HL-60 (cell line): ENCODE measurements at regions not wholly inside any gene's neighbourhood (a gene's known extent, or its start where the extent isn't known, plus 50 kb on each side); places are given as distances from the start of the nearest gene placed in this dataset.
"Not testable (repeated sequence)": the region's sequence is repeated elsewhere in the genome, so short reads cannot be mapped to it uniquely, and the experiment has no call there.

ENCODE experiments used
- DNase-seq, 2 experiments: peaks; one replicate each; pipeline ENCODE4 v3.0.0-alpha.2; 2010 to 2020; ENCODE audit warnings: low read depth in 1 of 2, low spot score in 1 of 2
- H3K27ac ChIP-seq: fragments of 250-450 bp; sonication (Bioruptor Pico); replicated peaks from 2 replicates; pipeline ENCODE4 v1.5.1; 2020; ENCODE audit warnings: mild to moderate bottlenecking, moderate library complexity
- H3K27me3 ChIP-seq: fragments of 250-450 bp; sonication (Bioruptor Pico); 2 replicates; pipeline ENCODE4 v1.5.1; 2021; ENCODE audit warnings: mild to moderate bottlenecking, moderate library complexity; ENCODE audit not compliant: insufficient read depth, poor library complexity, severe bottlenecking
- H3K4me3 ChIP-seq: replicated peaks from 2 replicates; pipeline ENCODE4 v1.5.1; 2011; ENCODE audit warnings: mild to moderate bottlenecking, control low read depth, low read length; ENCODE audit not compliant: insufficient read depth
- GABPA ChIP-seq: IDR thresholded peaks from 2 replicates; pipeline ENCODE4 v1.6.1; 2012; ENCODE audit warnings: low read depth
- POLR2AphosphoS5 ChIP-seq: IDR thresholded peaks from 2 replicates; pipeline ENCODE4 v1.6.1; 2012; ENCODE audit warnings: low read depth
- SPI1 ChIP-seq: IDR thresholded peaks from 2 replicates; pipeline ENCODE4 v1.6.1; 2012; ENCODE audit warnings: low read depth, mild to moderate bottlenecking, borderline replicate concordance
- TF ChIP-seq, protein P1 (sequence below): IDR thresholded peaks from one replicate; pipeline ENCODE4 v1.5.1; 2011; ENCODE audit warnings: low read length, control low read depth, inconsistent platforms; ENCODE audit not compliant: insufficient read depth
- TF ChIP-seq, protein P2 (sequence below): IDR thresholded peaks from 2 replicates; pipeline ENCODE4 v1.6.1; 2012; ENCODE audit warnings: low read depth; ENCODE audit not compliant: insufficient replicate concordance

DNA sequence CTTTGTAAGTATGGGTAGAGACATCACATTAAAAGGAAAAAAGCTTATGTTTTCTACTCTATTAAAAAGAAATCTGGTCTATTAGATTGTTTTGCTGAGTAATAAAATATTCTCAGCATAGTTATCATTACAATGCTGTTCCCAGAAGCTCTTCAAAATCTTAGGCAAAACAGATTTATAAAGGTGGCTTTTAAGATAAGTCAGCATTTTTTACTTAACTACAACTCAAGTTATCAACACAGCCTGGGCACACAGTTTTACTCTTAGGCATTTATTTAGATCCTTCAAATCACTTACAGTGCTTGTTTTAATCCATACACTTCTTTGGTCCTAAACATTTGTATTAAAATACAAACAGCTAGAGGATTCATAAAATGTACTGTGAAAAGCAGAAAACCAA lies 534.8 kb upstream of the NCAM2 start:
- Histone ChIP-seq H3K27ac (no peak overlapping the region), H3K27me3 (no peaks in the 10 kb centered on the region), H3K4me3 (no peak overlapping the region)
- TF ChIP-seq POLR2AphosphoS5 (no peak), GABPA (no peak), SPI1 (no peak)
- TF ChIP-seq, protein P1, sequence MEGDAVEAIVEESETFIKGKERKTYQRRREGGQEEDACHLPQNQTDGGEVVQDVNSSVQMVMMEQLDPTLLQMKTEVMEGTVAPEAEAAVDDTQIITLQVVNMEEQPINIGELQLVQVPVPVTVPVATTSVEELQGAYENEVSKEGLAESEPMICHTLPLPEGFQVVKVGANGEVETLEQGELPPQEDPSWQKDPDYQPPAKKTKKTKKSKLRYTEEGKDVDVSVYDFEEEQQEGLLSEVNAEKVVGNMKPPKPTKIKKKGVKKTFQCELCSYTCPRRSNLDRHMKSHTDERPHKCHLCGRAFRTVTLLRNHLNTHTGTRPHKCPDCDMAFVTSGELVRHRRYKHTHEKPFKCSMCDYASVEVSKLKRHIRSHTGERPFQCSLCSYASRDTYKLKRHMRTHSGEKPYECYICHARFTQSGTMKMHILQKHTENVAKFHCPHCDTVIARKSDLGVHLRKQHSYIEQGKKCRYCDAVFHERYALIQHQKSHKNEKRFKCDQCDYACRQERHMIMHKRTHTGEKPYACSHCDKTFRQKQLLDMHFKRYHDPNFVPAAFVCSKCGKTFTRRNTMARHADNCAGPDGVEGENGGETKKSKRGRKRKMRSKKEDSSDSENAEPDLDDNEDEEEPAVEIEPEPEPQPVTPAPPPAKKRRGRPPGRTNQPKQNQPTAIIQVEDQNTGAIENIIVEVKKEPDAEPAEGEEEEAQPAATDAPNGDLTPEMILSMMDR = no peak
- TF ChIP-seq, protein P2, sequence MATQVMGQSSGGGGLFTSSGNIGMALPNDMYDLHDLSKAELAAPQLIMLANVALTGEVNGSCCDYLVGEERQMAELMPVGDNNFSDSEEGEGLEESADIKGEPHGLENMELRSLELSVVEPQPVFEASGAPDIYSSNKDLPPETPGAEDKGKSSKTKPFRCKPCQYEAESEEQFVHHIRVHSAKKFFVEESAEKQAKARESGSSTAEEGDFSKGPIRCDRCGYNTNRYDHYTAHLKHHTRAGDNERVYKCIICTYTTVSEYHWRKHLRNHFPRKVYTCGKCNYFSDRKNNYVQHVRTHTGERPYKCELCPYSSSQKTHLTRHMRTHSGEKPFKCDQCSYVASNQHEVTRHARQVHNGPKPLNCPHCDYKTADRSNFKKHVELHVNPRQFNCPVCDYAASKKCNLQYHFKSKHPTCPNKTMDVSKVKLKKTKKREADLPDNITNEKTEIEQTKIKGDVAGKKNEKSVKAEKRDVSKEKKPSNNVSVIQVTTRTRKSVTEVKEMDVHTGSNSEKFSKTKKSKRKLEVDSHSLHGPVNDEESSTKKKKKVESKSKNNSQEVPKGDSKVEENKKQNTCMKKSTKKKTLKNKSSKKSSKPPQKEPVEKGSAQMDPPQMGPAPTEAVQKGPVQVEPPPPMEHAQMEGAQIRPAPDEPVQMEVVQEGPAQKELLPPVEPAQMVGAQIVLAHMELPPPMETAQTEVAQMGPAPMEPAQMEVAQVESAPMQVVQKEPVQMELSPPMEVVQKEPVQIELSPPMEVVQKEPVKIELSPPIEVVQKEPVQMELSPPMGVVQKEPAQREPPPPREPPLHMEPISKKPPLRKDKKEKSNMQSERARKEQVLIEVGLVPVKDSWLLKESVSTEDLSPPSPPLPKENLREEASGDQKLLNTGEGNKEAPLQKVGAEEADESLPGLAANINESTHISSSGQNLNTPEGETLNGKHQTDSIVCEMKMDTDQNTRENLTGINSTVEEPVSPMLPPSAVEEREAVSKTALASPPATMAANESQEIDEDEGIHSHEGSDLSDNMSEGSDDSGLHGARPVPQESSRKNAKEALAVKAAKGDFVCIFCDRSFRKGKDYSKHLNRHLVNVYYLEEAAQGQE = no peak
- DNase-seq = no peak

DNA sequence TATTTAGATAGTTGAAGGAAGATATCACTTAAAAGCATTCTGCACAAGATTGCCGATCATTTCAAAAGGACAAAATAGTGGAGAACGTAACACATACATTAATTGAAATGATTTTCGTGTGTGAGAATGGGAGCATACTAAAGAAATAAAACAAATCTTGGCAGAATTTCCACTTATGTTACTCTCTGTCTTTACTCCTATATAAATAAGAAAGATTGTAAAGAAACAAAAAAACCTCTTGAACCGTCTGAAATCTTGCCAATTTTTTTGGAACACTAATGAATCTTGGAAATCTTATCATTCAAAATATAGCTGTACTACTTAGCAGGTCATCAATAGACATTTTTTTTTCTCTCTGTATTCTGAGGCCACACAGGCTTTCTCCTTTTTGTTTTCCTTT lies 528.8 kb upstream of the NCAM2 start:
- Histone ChIP-seq H3K4me3 (no peak overlapping the region), H3K27ac (no peak overlapping the region), H3K27me3 (no peaks in the 10 kb centered on the region)
- DNase-seq = no peak
- TF ChIP-seq, protein P2 = no peak
- TF ChIP-seq POLR2AphosphoS5 (no peak), GABPA (no peak), SPI1 (no peak)
- TF ChIP-seq, protein P1 = no peak

DNA sequence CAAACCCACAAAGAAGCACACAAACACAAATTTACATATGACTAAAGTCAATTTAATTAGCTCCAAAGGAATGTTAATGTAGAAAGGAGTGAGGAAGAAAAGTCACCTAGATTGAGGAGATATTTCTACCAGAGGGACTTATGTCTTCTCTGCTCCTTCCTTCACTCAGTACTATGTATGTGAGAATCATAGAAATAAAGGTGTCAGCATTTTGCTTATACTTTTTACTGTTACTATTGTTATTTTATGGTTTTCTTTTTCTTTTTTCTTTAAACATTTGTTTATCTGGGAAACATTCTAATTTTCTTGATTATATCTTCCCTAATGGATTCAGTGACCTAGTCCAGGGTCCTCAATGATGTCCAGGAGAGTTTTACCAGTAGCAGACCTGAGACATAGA lies 511.9 kb upstream of the NCAM2 start:
- no peak for DNase-seq
- no peak for TF ChIP-seq POLR2AphosphoS5
- TF ChIP-seq, protein P1 = no peak
- TF ChIP-seq SPI1 = no peak
- TF ChIP-seq GABPA = no peak
- TF ChIP-seq, protein P2 = no peak

DNA sequence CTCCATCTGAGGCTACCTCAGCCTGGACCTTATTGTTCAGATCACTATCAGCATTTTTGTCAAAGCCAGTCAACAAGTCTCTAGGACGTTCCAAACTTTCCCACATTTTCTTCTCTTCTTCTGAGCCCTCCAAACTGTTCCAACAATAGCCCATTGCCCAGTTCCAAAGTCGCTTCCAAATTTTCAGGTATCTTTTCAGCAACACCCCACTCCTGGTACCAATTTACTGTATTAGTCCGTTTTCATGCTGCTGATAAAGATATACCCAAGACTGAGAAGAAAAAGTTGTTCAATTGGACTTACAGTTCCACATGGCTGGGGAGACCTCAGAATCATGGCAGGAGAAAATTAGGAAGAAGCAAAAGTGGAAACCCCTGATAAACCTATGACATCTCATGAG lies 495.3 kb upstream of the NCAM2 start:
- not testable (repeated sequence) for H3K27me3 ChIP-seq, H3K4me3 ChIP-seq, H3K27ac ChIP-seq

More for the DNA sequence above, 511.9 kb upstream of the NCAM2 start:
- Histone ChIP-seq H3K27me3 (no peaks in the 10 kb centered on the region), H3K27ac (no peak overlapping the region), H3K4me3 (no peak overlapping the region)

More for the DNA sequence above, 495.3 kb upstream of the NCAM2 start:
- not testable (repeated sequence) for DNase-seq
